ENCODE measurements at regions not wholly inside any gene's neighbourhood (a gene's known extent, or its start where the extent isn't known, plus 50 kb on each side); places are given as distances from the start of the nearest gene placed in this dataset.

GRCh38 chr18:41769265-41769664, 185.8 kb upstream of the PIK3C3 start (continued):
- TF ChIP-seq CHD7 (IDR thresholded peaks at IDR 0.05; ENCODE audit: insufficient replicate concordance, low read length), result no peak
- no peak for TF ChIP-seq CREB1 (IDR thresholded peaks at IDR 0.05)
- no peak for TF ChIP-seq CTCF (IDR thresholded peaks at IDR 0.05; ENCODE audit: control extremely low read depth in 1 of 3, insufficient read depth in 1 of 3, low read depth in 1 of 3, low read length in 3 of 3)
- TF ChIP-seq RBBP5 (IDR thresholded peaks at IDR 0.05; ENCODE audit: borderline replicate concordance, low read depth, low read length), result no peak
- TF ChIP-seq GABPA (IDR thresholded peaks at IDR 0.05; ENCODE audit: borderline replicate concordance, insufficient read depth, low read length), result no peak
- TF ChIP-seq SRF (IDR thresholded peaks at IDR 0.05; ENCODE audit: low read depth, low read length), result no peak
- TF ChIP-seq SP4 (IDR thresholded peaks at IDR 0.05; ENCODE audit: low read length), result no peak
- no peak for TF ChIP-seq TCF12 (IDR thresholded peaks at IDR 0.05; ENCODE audit: low read depth, low read length)
- no peak for TF ChIP-seq KDM4A (IDR thresholded peaks at IDR 0.05; ENCODE audit: low read depth, low read length, severe bottlenecking)
- no peak for TF ChIP-seq CBX5 (IDR thresholded peaks at IDR 0.05; ENCODE audit: low read depth, low read length)

Data from H1 (cell line).